Left ventricle myocardium inferior (tissue), 1 donor: ENCODE measurements at regions not wholly inside any gene's neighbourhood (a gene's known extent, or its start where the extent isn't known, plus 50 kb on each side); places are given as distances from the start of the nearest gene placed in this dataset.

ENCODE experiments used
- DNase-seq: peaks from one replicate; pipeline ENCODE4 v3.0.0-alpha.2; 2020
- H3K27ac ChIP-seq: fragments of 200-600 bp; replicated peaks from 2 replicates; pipeline ENCODE4 v1.8.0; 2021
- H3K27me3 ChIP-seq: fragments of 200-600 bp; 2 replicates; pipeline ENCODE4 v1.8.0; 2021; ENCODE audit warnings: low read depth
- H3K36me3 ChIP-seq: fragments of 200-600 bp; 2 replicates; pipeline ENCODE4 v1.8.0; 2021
- H3K4me1 ChIP-seq: fragments of 200-600 bp; 2 replicates; pipeline ENCODE4 v1.8.0; 2021
- H3K4me3 ChIP-seq: fragments of 200-600 bp; 2 replicates; pipeline ENCODE4 v1.8.0; 2021; ENCODE audit warnings: mild to moderate bottlenecking, moderate library complexity
- H3K9me3 ChIP-seq: fragments of 200-600 bp; replicated peaks from 2 replicates; pipeline ENCODE4 v1.8.0; 2021
- intact Hi-C: fragments of 100-400 bp; cut with micrococcal nuclease; formaldehyde crosslinking; loops from one replicate; pipeline ENCODE4 v1.11.0; 2022
- TF ChIP-seq, protein P1 (sequence below): fragments of 200-600 bp; IDR thresholded peaks from 2 replicates; pipeline ENCODE4 v1.8.0; 2021; ENCODE audit warnings: antibody characterized with exemption, mild to moderate bottlenecking, borderline replicate concordance
- donor health status: DM: no; HTN: yes; CAD: no; lungs with severe emphysema.

DNA sequence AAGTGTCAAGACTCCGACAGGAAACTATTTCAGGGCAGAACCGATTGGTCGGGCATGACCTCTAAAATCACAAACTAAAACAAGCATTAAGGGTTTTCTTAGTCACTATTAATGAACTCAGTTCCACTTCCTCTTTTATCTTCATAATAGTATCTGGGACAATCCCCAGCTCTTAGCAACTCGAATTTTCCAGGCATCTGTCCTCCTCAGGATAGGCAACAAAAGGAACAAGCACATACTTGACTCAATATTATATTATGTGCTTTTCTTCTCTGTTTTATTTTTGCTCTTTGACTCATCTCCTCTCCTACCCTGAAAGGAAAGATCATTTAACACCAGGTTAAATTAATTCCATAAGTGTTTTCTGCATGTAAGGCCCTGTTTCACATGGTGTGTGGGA lies 638.3 kb upstream of the TBX3 start:
- H3K27me3 ChIP-seq, result peaks cover 5% of the 10 kb centered on the region
- intact Hi-C loops, result no loop called here
- H3K9me3 ChIP-seq, result no peaks in the 10 kb centered on the region
- H3K4me3 ChIP-seq, result no peak overlapping the region
- DNase-seq, result no peak
- H3K4me1 ChIP-seq, result peaks cover 9% of the 10 kb centered on the region
- no peak overlapping the region for H3K27ac ChIP-seq
- TF ChIP-seq, protein P1, sequence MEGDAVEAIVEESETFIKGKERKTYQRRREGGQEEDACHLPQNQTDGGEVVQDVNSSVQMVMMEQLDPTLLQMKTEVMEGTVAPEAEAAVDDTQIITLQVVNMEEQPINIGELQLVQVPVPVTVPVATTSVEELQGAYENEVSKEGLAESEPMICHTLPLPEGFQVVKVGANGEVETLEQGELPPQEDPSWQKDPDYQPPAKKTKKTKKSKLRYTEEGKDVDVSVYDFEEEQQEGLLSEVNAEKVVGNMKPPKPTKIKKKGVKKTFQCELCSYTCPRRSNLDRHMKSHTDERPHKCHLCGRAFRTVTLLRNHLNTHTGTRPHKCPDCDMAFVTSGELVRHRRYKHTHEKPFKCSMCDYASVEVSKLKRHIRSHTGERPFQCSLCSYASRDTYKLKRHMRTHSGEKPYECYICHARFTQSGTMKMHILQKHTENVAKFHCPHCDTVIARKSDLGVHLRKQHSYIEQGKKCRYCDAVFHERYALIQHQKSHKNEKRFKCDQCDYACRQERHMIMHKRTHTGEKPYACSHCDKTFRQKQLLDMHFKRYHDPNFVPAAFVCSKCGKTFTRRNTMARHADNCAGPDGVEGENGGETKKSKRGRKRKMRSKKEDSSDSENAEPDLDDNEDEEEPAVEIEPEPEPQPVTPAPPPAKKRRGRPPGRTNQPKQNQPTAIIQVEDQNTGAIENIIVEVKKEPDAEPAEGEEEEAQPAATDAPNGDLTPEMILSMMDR, result no peak
- H3K36me3 ChIP-seq, result no peaks in the 10 kb centered on the region

DNA sequence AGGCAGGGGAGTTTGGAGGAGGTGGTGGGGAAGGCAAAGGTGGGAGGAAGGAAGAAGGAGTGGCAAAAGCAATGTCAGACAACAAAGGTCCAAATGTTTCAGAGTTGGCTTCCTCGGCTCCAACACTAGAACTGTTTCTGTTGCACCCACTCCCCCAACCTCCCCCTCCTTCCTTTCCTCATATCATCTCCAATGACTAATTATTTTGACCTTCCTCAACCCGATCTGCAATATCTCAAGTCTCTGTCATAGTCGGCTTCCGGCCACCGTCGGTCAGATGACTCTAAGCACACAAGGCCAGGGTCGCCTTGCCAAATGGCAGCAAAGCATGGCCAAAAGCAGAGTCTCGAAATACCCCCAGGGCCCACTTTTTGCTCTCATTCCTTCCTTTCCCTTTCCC lies 637.0 kb upstream of the TBX3 start:
- Histone ChIP-seq H3K4me1 (peaks cover 9% of the 10 kb centered on the region), H3K27ac (no peak overlapping the region), H3K4me3 (no peak overlapping the region), H3K36me3 (no peaks in the 10 kb centered on the region), H3K9me3 (no peaks in the 10 kb centered on the region), H3K27me3 (peaks cover 5% of the 10 kb centered on the region)
- intact Hi-C loops, result no loop called here
- peak; percentile 37 for DNase-seq
- TF ChIP-seq, protein P1, result no peak

DNA sequence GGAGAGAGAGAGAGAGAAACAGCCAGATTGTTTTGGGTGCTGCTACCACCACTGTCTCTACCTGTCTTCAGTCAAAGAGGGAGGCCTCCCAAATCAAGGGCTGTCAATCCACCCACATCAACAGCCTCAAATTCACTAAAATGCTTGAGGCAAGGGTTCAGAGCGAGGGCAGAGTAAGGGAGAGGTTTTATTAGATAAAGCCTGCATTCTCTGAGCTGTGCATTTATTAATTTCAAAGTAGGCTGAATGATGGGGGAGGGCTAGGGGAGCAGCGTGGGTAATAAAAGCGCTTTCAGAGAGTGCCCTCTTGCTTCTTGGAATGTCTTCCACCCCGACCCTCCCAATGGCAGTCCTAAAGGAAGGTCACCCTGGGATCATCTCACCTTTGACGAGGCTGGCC lies 636.5 kb upstream of the TBX3 start:
- no peak overlapping the region for H3K27ac ChIP-seq
- peaks cover 5% of the 10 kb centered on the region for H3K27me3 ChIP-seq
- TF ChIP-seq, protein P1, result no peak
- no peaks in the 10 kb centered on the region for H3K9me3 ChIP-seq
- H3K36me3 ChIP-seq, result no peaks in the 10 kb centered on the region
- H3K4me1 ChIP-seq, result peaks cover 5% of the 10 kb centered on the region
- DNase-seq, result no peak
- intact Hi-C loops, result no loop called here
- H3K4me3 ChIP-seq, result no peak overlapping the region

DNA sequence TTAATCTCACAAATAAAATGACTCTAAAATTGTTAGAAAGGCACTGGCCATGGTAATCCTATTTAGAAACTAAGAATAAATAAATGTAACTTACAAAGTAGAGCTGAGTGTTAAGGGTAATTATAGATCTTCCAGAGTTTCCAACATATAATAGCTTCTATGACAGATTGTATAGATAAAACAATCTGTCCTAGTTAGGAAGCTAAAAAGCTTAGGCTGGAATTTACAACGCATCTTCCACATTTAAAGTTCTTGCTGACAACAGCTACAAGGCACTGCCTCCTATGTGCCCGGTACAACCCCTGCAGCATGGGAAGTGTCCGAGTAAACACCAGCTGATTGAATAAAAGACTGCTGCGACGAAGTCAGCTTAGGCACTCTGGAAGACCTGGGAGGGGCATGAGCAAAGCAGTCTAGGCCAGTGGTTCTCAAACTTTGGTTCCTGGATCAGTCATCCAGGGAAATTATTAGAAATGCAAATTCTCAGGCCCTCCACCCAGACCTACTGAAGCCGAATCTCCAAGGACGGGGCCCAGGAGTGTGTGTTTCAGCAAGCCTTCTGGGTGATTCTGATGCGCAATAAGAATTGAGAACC lies 635.6 kb upstream of the TBX3 start:
- TF ChIP-seq, protein P1, result no peak
- Histone ChIP-seq H3K4me1 (peaks cover 5% of the 10 kb centered on the region), H3K27ac (no peak overlapping the region), H3K36me3 (no peaks in the 10 kb centered on the region), H3K27me3 (peaks cover 5% of the 10 kb centered on the region), H3K9me3 (no peaks in the 10 kb centered on the region), H3K4me3 (no peak overlapping the region)
- no peak for DNase-seq
- intact Hi-C loops, result no loop called here

DNA sequence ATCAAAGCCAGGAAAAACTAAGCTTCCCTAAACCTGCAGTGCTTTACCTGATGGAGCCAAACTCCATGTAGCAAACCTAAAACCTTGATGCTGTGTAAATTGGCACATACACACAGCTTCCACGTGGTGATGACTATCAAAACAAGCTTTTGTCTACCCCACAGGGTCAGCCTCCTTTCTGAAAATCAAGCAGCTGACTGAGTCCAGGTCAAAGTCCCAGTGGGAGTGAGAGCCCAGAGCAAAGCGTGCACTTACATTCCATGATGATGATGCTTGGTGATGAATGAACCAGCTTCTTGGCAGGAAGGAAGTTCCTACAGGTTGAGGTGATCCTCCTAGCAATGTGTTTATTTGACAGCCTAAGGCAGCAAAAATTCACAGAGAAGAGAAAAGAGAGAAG lies 630.0 kb upstream of the TBX3 start:
- intact Hi-C loops, result no loop called here
- Histone ChIP-seq H3K4me1 (no peaks in the 10 kb centered on the region), H3K36me3 (no peaks in the 10 kb centered on the region), H3K9me3 (no peaks in the 10 kb centered on the region), H3K27me3 (peaks cover 16% of the 10 kb centered on the region), H3K4me3 (no peak overlapping the region), H3K27ac (no peak overlapping the region)
- TF ChIP-seq, protein P1, result no peak
- no peak for DNase-seq
